Epithelial cell of esophagus (primary cell): ENCODE measurements at regions not wholly inside any gene's neighbourhood (a gene's known extent, or its start where the extent isn't known, plus 50 kb on each side); places are given as distances from the start of the nearest gene placed in this dataset.
A peak's percentile ranks its signal among the peaks of the same experiment; 100 is the strongest.

Experiments
- DNase-seq: peaks from one replicate; pipeline ENCODE4 v3.0.0; 2010; ENCODE audit warnings: low read depth
- H3K4me3 ChIP-seq: 2 replicates; pipeline ENCODE4 v1.5.1; 2011; ENCODE audit warnings: mild to moderate bottlenecking, low read length, control low read depth
- TF ChIP-seq, protein P1 (sequence below): IDR thresholded peaks from 2 replicates; pipeline ENCODE4 v1.5.1; 2011; ENCODE audit warnings: low read depth, mild to moderate bottlenecking, low read length, control low read depth, inconsistent platforms; ENCODE audit not compliant: insufficient read depth; ENCODE audit errors: missing control alignments

DNA sequence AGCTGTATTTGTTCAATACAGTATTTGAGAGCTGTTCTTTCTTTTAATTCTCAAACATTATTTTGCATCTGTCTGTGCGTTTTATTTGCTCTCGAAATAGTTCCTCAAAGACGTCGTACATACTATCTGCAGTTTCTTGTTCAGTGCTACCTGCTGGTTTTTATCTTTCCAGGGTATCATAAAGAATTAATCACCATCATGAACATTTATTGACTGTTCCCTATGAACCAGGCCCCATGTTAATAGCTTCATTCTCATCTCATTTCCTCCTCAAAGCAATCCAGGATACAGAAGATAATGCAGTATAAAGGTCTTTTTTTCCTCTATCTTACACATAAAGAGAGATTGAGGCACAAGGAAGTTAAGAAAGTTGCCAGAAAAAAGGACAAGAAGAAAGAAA is 211.8 kb downstream of the DACT1 start:
- TF ChIP-seq, protein P1, sequence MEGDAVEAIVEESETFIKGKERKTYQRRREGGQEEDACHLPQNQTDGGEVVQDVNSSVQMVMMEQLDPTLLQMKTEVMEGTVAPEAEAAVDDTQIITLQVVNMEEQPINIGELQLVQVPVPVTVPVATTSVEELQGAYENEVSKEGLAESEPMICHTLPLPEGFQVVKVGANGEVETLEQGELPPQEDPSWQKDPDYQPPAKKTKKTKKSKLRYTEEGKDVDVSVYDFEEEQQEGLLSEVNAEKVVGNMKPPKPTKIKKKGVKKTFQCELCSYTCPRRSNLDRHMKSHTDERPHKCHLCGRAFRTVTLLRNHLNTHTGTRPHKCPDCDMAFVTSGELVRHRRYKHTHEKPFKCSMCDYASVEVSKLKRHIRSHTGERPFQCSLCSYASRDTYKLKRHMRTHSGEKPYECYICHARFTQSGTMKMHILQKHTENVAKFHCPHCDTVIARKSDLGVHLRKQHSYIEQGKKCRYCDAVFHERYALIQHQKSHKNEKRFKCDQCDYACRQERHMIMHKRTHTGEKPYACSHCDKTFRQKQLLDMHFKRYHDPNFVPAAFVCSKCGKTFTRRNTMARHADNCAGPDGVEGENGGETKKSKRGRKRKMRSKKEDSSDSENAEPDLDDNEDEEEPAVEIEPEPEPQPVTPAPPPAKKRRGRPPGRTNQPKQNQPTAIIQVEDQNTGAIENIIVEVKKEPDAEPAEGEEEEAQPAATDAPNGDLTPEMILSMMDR = no peak
- no peak overlapping the region for H3K4me3 ChIP-seq
- no peak for DNase-seq

DNA sequence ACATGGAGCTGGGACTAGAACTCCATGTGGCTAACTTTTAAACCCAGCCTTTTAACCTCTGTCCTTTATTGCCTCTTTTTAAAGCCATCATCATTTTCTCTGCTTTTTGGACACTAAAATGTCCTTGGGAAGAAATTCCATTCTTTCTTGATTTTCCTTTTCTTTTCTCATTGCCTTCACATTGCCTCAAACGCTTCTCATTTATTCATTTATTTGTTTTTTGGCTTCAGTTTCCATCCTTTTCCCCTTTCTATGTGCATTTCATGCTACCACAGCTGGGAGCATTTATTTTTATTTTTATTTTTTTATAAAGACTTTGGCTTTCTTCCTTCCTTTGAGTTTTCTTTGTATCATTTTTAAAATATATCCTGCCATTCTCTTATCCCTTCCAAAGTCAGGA is 212.2 kb downstream of the DACT1 start:
- TF ChIP-seq, protein P1 = no peak
- DNase-seq = no peak
- no peak overlapping the region for H3K4me3 ChIP-seq

DNA sequence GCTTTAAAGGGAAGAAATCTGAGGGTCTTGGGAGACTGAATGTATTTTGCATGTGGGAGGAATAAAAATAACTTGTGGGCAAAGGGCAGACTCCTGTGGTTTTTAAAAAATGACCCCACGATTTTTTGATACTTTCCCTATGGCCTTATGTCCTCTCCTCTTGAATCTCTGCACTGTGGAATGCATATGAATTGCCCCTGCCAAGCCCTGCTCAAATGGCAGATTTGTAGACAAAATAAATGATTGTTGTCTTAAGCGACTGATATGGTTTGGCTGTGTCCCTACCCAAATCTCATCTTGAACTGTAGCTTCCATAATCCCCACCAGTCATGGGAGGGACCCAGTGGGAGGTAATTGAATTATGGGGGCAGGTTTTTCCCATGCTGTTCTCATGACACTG is 223.8 kb downstream of the DACT1 start:
- DNase-seq = no peak
- TF ChIP-seq, protein P1 = no peak
- no peak overlapping the region for H3K4me3 ChIP-seq

DNA sequence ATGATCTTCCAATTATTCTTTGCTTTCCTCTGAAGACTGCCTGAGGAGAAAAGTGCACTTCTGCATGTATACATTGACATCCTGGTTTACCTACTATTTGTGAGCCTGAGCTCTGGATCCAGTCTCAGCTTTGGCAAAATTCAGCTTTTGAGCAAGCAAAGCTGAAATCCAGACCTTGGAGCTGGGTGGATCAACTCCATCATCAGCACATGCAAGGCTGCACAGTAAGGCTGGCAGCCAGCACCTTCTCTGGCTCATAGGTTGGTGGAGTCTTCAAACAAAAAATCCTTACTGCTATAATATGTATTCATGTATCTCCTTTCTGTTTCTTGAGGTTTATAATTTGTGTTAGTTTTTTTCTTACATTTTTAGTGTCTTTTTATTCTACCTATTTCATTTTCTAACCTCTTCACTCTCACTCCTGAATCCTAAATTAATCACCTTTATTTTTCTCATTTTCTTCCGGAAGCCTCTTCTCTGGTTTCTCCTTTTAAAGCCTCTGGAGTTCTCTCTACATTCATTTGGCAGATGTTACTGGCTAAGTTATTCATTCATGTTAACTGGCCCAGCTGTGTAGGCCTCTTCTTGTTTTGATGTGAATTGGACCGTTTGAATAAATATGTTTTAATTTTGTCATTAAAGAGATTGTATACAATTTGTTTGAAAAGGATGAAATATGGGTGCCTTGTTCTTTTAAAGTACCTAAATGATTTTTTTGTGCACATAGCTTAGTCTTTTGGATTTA is 224.8 kb downstream of the DACT1 start:
- TF ChIP-seq, protein P1 = no peak
- H3K4me3 ChIP-seq = no peak overlapping the region
- no peak for DNase-seq

DNA sequence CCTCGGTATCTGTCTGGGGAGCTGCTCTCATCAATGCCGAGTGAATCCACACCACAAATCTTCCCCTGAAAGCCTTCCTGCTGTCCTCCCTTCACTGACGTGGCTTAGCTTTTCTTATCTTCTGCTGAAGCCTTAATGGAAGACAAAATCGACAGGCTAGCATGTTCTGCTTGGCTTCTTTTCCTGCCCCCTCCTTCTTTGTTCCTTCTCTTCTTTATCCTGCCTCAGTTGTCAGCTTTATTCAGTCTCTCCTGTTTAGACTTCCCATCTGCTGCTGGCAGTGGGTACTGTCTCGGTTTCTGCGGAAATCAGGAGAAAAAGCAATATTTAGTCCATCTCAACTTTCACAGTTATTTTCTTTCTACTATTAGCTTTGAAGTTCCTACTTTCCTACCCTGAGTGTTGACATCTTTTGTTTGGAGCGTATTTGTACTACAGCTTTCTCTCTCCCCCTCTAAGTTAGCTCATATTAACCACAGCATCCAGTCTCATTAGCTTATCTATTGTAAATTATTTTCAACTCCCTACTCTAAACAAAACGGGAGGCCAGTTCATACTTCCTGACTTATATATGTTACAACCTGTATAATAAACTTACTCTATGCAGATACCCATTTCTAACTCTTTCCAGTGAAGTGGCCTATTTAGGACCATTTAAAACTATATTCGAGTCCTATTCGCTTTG is 226.0 kb downstream of the DACT1 start:
- H3K4me3 ChIP-seq = no peak overlapping the region
- TF ChIP-seq, protein P1 = no peak
- no peak for DNase-seq

DNA sequence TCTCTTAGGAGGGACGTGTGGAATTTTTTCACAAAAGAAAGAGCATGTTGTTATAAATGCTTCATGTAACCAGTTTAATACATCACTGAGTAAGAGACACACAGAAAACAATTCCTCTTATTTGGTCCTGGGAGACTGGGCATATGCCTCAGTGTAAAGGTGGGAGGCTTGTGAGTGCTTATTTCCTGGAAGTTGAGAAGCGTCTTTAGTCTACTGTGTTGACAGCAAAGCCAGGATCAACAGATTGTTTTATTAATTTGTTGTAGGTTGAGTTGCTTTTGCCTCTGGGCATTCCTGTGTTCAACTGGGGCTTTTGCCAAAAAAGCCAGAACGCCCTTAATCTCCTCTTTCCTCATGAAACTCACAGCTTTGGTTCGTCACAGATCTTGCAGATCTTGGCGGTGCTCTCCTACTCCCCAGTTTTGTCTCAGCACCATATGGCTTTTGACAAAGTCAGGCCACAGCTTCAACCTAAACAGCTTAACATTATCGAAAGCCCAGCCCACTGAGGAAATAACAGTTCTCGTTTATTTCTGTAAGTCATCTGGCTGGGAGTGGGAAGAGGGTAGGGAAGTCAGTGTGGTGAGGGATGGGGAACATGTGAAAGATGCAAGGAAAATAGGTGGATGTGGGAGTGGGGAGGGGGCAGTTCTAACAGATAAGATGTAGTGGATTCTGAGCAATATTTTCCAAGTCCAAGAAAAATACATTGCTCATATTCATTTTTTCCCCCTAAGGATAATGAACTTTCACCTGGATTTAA is 227.2 kb downstream of the DACT1 start:
- H3K4me3 ChIP-seq = no peak overlapping the region
- TF ChIP-seq, protein P1 = no peak

More for the DNA sequence above, 227.2 kb downstream of the DACT1 start:
- DNase-seq = peak; percentile 41
